ENCODE measurements at regions not wholly inside any gene's neighbourhood (a gene's known extent, or its start where the extent isn't known, plus 50 kb on each side); places are given as distances from the start of the nearest gene placed in this dataset.

GRCh38 chr9:99369327-99369722 lies 147.2 kb downstream of the SEC61B start:
- TF ChIP-seq CTCF (IDR thresholded peaks at IDR 0.05), result no peak
- TF ChIP-seq POLR2A (IDR thresholded peaks at IDR 0.05), result no peak
